AML-193 (cell line): ENCODE measurements at regions not wholly inside any gene's neighbourhood (a gene's known extent, or its start where the extent isn't known, plus 50 kb on each side); places are given as distances from the start of the nearest gene placed in this dataset.

Source experiments
- DNase-seq, 2 experiments: peaks; one replicate each; lab custom pipeline; 2025; lab: John Stamatoyannopoulos, UW

- no peak for DNase-seq
These were observed 210.8 kb downstream of the TBXT start for GRCh38 chr6:165956874-165957273.

GRCh38 chr6:165952514-165952913 is 215.1 kb downstream of the TBXT start:
- no peak for DNase-seq

GRCh38 chr6:165950316-165950715 is 217.3 kb downstream of the TBXT start:
- no peak for DNase-seq

- no peak for DNase-seq
These were observed 218.3 kb downstream of the TBXT start for GRCh38 chr6:165949324-165949723.

GRCh38 chr6:165944002-165944466 is 223.6 kb downstream of the TBXT start:
- no peak for DNase-seq

- no peak for DNase-seq
These were observed 225.9 kb downstream of the TBXT start for GRCh38 chr6:165941786-165942185.

GRCh38 chr6:165941249-165941775 is 226.3 kb downstream of the TBXT start:
- no peak for DNase-seq

GRCh38 chr6:165940366-165940765 is 227.3 kb downstream of the TBXT start:
- DNase-seq: no peak

GRCh38 chr6:165939601-165940290 is 227.9 kb downstream of the TBXT start:
- DNase-seq: no peak

GRCh38 chr6:165939047-165939446 is 228.6 kb downstream of the TBXT start:
- no peak for DNase-seq

GRCh38 chr6:165937564-165938358 is 229.9 kb downstream of the TBXT start:
- DNase-seq: no peak

- DNase-seq: no peak
These were observed 231.0 kb downstream of the TBXT start for GRCh38 chr6:165936660-165937059.

- DNase-seq: no peak
These were observed 231.6 kb downstream of the TBXT start for GRCh38 chr6:165936096-165936495.

GRCh38 chr6:165931675-165932074 is 236.0 kb downstream of the TBXT start:
- DNase-seq: no peak

- no peak for DNase-seq
These were observed 236.9 kb downstream of the TBXT start for GRCh38 chr6:165930668-165931214.

- DNase-seq: no peak
These were observed 238.0 kb downstream of the TBXT start for GRCh38 chr6:165929607-165930006.

- no peak for DNase-seq
These were observed 241.3 kb downstream of the TBXT start for GRCh38 chr6:165926378-165926777.

- DNase-seq: no peak
These were observed 242.0 kb downstream of the TBXT start for GRCh38 chr6:165925474-165926156.

- no peak for DNase-seq
These were observed 245.3 kb downstream of the TBXT start for GRCh38 chr6:165922309-165922794.

- DNase-seq: no peak
These were observed 246.6 kb downstream of the TBXT start for GRCh38 chr6:165920896-165921671.

GRCh38 chr6:165917576-165917975 is 250.1 kb downstream of the TBXT start:
- DNase-seq: no peak
